GM23338 (cell line): ENCODE measurements at regions not wholly inside any gene's neighbourhood (a gene's known extent, or its start where the extent isn't known, plus 50 kb on each side); places are given as distances from the start of the nearest gene placed in this dataset.

Source experiments
- EZH2 ChIP-seq: fragments of 200-600 bp; sonication (generic); IDR thresholded peaks from one replicate; pipeline ENCODE4 v1.8.0; 2017; ENCODE audit warnings: antibody characterized with exemption, mild to moderate bottlenecking, low read depth; ENCODE audit not compliant: unreplicated experiment
- EZH2phosphoT487 ChIP-seq: fragments of 200-600 bp; sonication (generic); IDR thresholded peaks from one replicate; pipeline ENCODE4 v1.8.1; 2018; ENCODE audit warnings: antibody characterized with exemption; ENCODE audit not compliant: unreplicated experiment
- POLR2AphosphoS5 ChIP-seq: IDR thresholded peaks from 2 replicates; pipeline ENCODE4 v1.6.1; 2016; ENCODE audit warnings: antibody characterized with exemption, low read depth
- TF ChIP-seq, protein P1 (sequence below), 2 experiments: fragments of 200-600 bp in 1 of 2; sonication (generic) in 1 of 2; conservative IDR thresholded peaks; 2 replicates each; pipeline versions ENCODE4 v1.5.1 to v1.6.1; 2016 to 2017; ENCODE audit warnings: antibody characterized with exemption in 2 of 2, low read depth in 2 of 2, mild to moderate bottlenecking in 2 of 2, moderate library complexity in 1 of 2
- TF ChIP-seq, protein P2 (sequence below): IDR thresholded peaks from one replicate; pipeline ENCODE4 v1.6.1; 2018; ENCODE audit warnings: antibody characterized with exemption; ENCODE audit not compliant: unreplicated experiment

- TF ChIP-seq, protein P1, sequence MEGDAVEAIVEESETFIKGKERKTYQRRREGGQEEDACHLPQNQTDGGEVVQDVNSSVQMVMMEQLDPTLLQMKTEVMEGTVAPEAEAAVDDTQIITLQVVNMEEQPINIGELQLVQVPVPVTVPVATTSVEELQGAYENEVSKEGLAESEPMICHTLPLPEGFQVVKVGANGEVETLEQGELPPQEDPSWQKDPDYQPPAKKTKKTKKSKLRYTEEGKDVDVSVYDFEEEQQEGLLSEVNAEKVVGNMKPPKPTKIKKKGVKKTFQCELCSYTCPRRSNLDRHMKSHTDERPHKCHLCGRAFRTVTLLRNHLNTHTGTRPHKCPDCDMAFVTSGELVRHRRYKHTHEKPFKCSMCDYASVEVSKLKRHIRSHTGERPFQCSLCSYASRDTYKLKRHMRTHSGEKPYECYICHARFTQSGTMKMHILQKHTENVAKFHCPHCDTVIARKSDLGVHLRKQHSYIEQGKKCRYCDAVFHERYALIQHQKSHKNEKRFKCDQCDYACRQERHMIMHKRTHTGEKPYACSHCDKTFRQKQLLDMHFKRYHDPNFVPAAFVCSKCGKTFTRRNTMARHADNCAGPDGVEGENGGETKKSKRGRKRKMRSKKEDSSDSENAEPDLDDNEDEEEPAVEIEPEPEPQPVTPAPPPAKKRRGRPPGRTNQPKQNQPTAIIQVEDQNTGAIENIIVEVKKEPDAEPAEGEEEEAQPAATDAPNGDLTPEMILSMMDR (conservative IDR thresholded peaks at IDR 0.05; ENCODE audit: low read depth in 2 of 2) = peak; percentile 63 to 70
- TF ChIP-seq POLR2AphosphoS5 (no peak), EZH2phosphoT487 (no peak), EZH2 (no peak)
- TF ChIP-seq, protein P2, sequence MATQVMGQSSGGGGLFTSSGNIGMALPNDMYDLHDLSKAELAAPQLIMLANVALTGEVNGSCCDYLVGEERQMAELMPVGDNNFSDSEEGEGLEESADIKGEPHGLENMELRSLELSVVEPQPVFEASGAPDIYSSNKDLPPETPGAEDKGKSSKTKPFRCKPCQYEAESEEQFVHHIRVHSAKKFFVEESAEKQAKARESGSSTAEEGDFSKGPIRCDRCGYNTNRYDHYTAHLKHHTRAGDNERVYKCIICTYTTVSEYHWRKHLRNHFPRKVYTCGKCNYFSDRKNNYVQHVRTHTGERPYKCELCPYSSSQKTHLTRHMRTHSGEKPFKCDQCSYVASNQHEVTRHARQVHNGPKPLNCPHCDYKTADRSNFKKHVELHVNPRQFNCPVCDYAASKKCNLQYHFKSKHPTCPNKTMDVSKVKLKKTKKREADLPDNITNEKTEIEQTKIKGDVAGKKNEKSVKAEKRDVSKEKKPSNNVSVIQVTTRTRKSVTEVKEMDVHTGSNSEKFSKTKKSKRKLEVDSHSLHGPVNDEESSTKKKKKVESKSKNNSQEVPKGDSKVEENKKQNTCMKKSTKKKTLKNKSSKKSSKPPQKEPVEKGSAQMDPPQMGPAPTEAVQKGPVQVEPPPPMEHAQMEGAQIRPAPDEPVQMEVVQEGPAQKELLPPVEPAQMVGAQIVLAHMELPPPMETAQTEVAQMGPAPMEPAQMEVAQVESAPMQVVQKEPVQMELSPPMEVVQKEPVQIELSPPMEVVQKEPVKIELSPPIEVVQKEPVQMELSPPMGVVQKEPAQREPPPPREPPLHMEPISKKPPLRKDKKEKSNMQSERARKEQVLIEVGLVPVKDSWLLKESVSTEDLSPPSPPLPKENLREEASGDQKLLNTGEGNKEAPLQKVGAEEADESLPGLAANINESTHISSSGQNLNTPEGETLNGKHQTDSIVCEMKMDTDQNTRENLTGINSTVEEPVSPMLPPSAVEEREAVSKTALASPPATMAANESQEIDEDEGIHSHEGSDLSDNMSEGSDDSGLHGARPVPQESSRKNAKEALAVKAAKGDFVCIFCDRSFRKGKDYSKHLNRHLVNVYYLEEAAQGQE = no peak
Measured at GRCh38 chr13:70960841-70961443, 852.7 kb upstream of the KLHL1 start.
